Left hindlimb (tissue), 1 donor: ENCODE measurements at regions not wholly inside any gene's neighbourhood (a gene's known extent, or its start where the extent isn't known, plus 50 kb on each side); places are given as distances from the start of the nearest gene placed in this dataset.

Source experiments
- DNase-seq: peaks from one replicate; pipeline ENCODE4 v3.0.0-alpha.2; 2018

- no peak for DNase-seq
Observed at GRCh38 chr6:79763301-79763700, 132.2 kb downstream of the SH3BGRL2 start.

GRCh38 chr6:79762370-79762769, 131.2 kb downstream of the SH3BGRL2 start:
- DNase-seq: no peak

GRCh38 chr6:79756496-79756895, 125.4 kb downstream of the SH3BGRL2 start:
- DNase-seq: no peak

- no peak for DNase-seq
Observed at GRCh38 chr6:79755967-79756366, 124.8 kb downstream of the SH3BGRL2 start.
